ENCODE measurements at regions not wholly inside any gene's neighbourhood (a gene's known extent, or its start where the extent isn't known, plus 50 kb on each side); places are given as distances from the start of the nearest gene placed in this dataset.

GRCh38 chr7:112896026-112896601, 105.9 kb upstream of the TMEM168 start:
- no peaks in the 10 kb centered on the region for H3K27me3 ChIP-seq (ENCODE audit: insufficient read depth, low read depth, severe bottlenecking)
- peaks cover 7% of the 10 kb centered on the region; the same call in 1 of the 2 replicates for H3K36me3 ChIP-seq
- DNase-seq, result no peak
- H3K4me3 ChIP-seq (ENCODE audit: low read depth, low read length), result no peak overlapping the region
- TF ChIP-seq CTCF (IDR thresholded peaks at IDR 0.05; ENCODE audit: low read depth, low read length), result no peak
- H3K27ac ChIP-seq, result no peak overlapping the region
- H3K9me3 ChIP-seq (ENCODE audit: severe bottlenecking), result no peaks in the 10 kb centered on the region

GRCh38 chr7:112892263-112892662, 102.1 kb upstream of the TMEM168 start:
- Histone ChIP-seq H3K27me3 (ENCODE audit: insufficient read depth, low read depth, severe bottlenecking) (no peaks in the 10 kb centered on the region), H3K36me3 (peaks cover 7% of the 10 kb centered on the region; the same call in 1 of the 2 replicates), H3K9me3 (ENCODE audit: severe bottlenecking) (no peaks in the 10 kb centered on the region), H3K4me3 (ENCODE audit: low read depth, low read length) (no peak overlapping the region), H3K27ac (no peak overlapping the region)
- no peak for DNase-seq
- TF ChIP-seq CTCF (IDR thresholded peaks at IDR 0.05; ENCODE audit: low read depth, low read length), result no peak

- Histone ChIP-seq H3K4me3 (ENCODE audit: low read depth, low read length) (no peak overlapping the region), H3K27ac (no peak overlapping the region), H3K9me3 (ENCODE audit: severe bottlenecking) (no peaks in the 10 kb centered on the region), H3K36me3 (peaks cover 7% of the 10 kb centered on the region; the same call in 1 of the 2 replicates), H3K27me3 (ENCODE audit: insufficient read depth, low read depth, severe bottlenecking) (no peaks in the 10 kb centered on the region)
- no peak for DNase-seq
- no peak for TF ChIP-seq CTCF (IDR thresholded peaks at IDR 0.05; ENCODE audit: low read depth, low read length)
These were observed 101.5 kb upstream of the TMEM168 start for GRCh38 chr7:112891698-112892097.

GRCh38 chr7:112889834-112890438, 99.7 kb upstream of the TMEM168 start:
- Histone ChIP-seq H3K9me3 (ENCODE audit: severe bottlenecking) (no peaks in the 10 kb centered on the region), H3K4me3 (ENCODE audit: low read depth, low read length) (no peak overlapping the region), H3K36me3 (peaks cover 7% of the 10 kb centered on the region; the same call in 1 of the 2 replicates), H3K27me3 (ENCODE audit: insufficient read depth, low read depth, severe bottlenecking) (no peaks in the 10 kb centered on the region), H3K27ac (no peak overlapping the region)
- TF ChIP-seq CTCF (IDR thresholded peaks at IDR 0.05; ENCODE audit: low read depth, low read length), result no peak
- no peak for DNase-seq

- no peak for DNase-seq
- Histone ChIP-seq H3K9me3 (ENCODE audit: severe bottlenecking) (no peaks in the 10 kb centered on the region), H3K36me3 (peaks cover 4% of the 10 kb centered on the region; the same call in 1 of the 2 replicates), H3K27me3 (ENCODE audit: insufficient read depth, low read depth, severe bottlenecking) (no peaks in the 10 kb centered on the region), H3K4me3 (ENCODE audit: low read depth, low read length) (no peak overlapping the region), H3K27ac (no peak overlapping the region)
- no peak for TF ChIP-seq CTCF (IDR thresholded peaks at IDR 0.05; ENCODE audit: low read depth, low read length)
These were observed 99.1 kb upstream of the TMEM168 start for GRCh38 chr7:112889268-112889667.

Data from WERI-Rb-1 (cell line).